OCI-LY7 (cell line): ENCODE measurements at regions not wholly inside any gene's neighbourhood (a gene's known extent, or its start where the extent isn't known, plus 50 kb on each side); places are given as distances from the start of the nearest gene placed in this dataset.

Experiments
- BruUV-seq: library from RNA; stranded (reverse); fragments of 400-500 nt; replicated peaks from 2 replicates; lab custom pipeline; 2021; lab: Mats Ljungman, UMichigan
- CTCF ChIA-PET: fragments of 300-600 bp; sonication (Branson Sonifier 250); formaldehyde crosslinking; loops from one replicate; lab custom pipeline; 2022; ENCODE audit warnings: antibody characterized with exemption; ENCODE audit not compliant: unreplicated experiment; lab: Charles Lee
- POLR2A ChIA-PET: fragments of 300-600 bp; sonication (Branson Sonifier 250); formaldehyde crosslinking; loops from one replicate; lab custom pipeline; 2022; ENCODE audit warnings: antibody characterized with exemption; lab: Charles Lee
- DNase-seq: peaks from one replicate; pipeline ENCODE4 v3.0.0-alpha.2; 2015; ENCODE audit warnings: low spot score
- H2AFZ ChIP-seq: fragments of 200-600 bp; sonication (generic), shearing (Covaris generic); 2 replicates; pipeline ENCODE4 v1.6.1; 2014; ENCODE audit warnings: mild to moderate bottlenecking, antibody characterized with exemption, low read length, moderate library complexity
- H3K27ac ChIP-seq: fragments of 200-600 bp; sonication (generic); 2 replicates; pipeline ENCODE4 v1.5.1; 2014; ENCODE audit warnings: mixed run types, low read depth, mild to moderate bottlenecking, moderate library complexity, low read length, inconsistent platforms; ENCODE audit not compliant: poor library complexity, severe bottlenecking
- H3K36me3 ChIP-seq: fragments of 200-600 bp; sonication (generic); 2 replicates; pipeline ENCODE4 v1.6.1; 2014; ENCODE audit warnings: mild to moderate bottlenecking, antibody characterized with exemption, low read length, moderate library complexity, mixed read lengths; ENCODE audit not compliant: insufficient read depth
- H3K4me1 ChIP-seq: fragments of 200-600 bp; sonication (generic); 2 replicates; pipeline ENCODE4 v1.5.1; 2014; ENCODE audit warnings: mild to moderate bottlenecking, low read length; ENCODE audit not compliant: insufficient read depth, poor library complexity, severe bottlenecking
- H3K4me2 ChIP-seq: fragments of 200-600 bp; sonication (generic); 2 replicates; pipeline ENCODE4 v1.6.1; 2014; ENCODE audit warnings: mild to moderate bottlenecking, low read length
- H3K4me3 ChIP-seq: fragments of 200-600 bp; sonication (generic); 2 replicates; pipeline ENCODE4 v1.5.1; 2014; ENCODE audit warnings: mild to moderate bottlenecking, low read depth, low read length; ENCODE audit not compliant: poor library complexity, severe bottlenecking
- H3K79me2 ChIP-seq: fragments of 200-600 bp; sonication (generic); 2 replicates; pipeline ENCODE4 v1.6.1; 2016; ENCODE audit warnings: low read depth, mild to moderate bottlenecking, low read length, moderate library complexity, mixed read lengths; ENCODE audit not compliant: insufficient read depth
- H3K9me2 ChIP-seq: fragments of 200-600 bp; sonication (generic); 2 replicates; pipeline ENCODE4 v1.6.1; 2016; ENCODE audit warnings: mild to moderate bottlenecking, low read length, mixed read lengths; ENCODE audit not compliant: insufficient read depth
- H3K9me3 ChIP-seq: fragments of 200-600 bp; sonication (generic); 2 replicates; pipeline ENCODE4 v1.6.1; 2014; ENCODE audit warnings: mild to moderate bottlenecking, mixed run types, low read length, mixed read lengths
- H4K20me1 ChIP-seq: fragments of 200-600 bp; sonication (generic); 2 replicates; pipeline ENCODE4 v1.6.1; 2014; ENCODE audit warnings: mild to moderate bottlenecking, antibody characterized with exemption, low read length, moderate library complexity, mixed read lengths; ENCODE audit not compliant: insufficient read depth
- CTCF ChIP-seq: fragments of 200-600 bp; sonication (generic); conservative IDR thresholded peaks from 2 replicates; pipeline ENCODE4 v1.5.1; 2014; ENCODE audit warnings: mild to moderate bottlenecking, antibody characterized with exemption, low read length, moderate library complexity, mixed read lengths
- EZH2phosphoT487 ChIP-seq: fragments of 200-600 bp; sonication (generic); IDR thresholded peaks from 2 replicates; pipeline ENCODE4 v1.6.1; 2018; ENCODE audit warnings: low read depth, borderline replicate concordance, mild to moderate bottlenecking, mixed run types, antibody characterized with exemption, low read length, moderate library complexity, mixed read lengths
- intact Hi-C: fragments of 100-400 bp; cut with micrococcal nuclease; formaldehyde crosslinking; loops from one replicate; pipeline ENCODE4 v1.10.0; 2022; ENCODE audit not compliant: unreplicated experiment

- Histone ChIP-seq H2AFZ (no peak overlapping the region), H3K4me2 (no peak overlapping the region), H3K9me3 (no peaks in the 10 kb centered on the region), H3K27ac (no peak overlapping the region), H4K20me1 (no peaks in the 10 kb centered on the region), H3K36me3 (no peaks in the 10 kb centered on the region), H3K4me1 (no peaks in the 10 kb centered on the region), H3K79me2 (no peaks in the 10 kb centered on the region), H3K4me3 (no peak overlapping the region), H3K9me2 (no peaks in the 10 kb centered on the region)
- DNase-seq, result no peak
- POLR2A ChIA-PET, result no interaction called here
- CTCF ChIA-PET, result no interaction called here
- BruUV-seq, result no TSS peak
- intact Hi-C loops, result no loop called here
- TF ChIP-seq CTCF, result no peak
- TF ChIP-seq EZH2phosphoT487, result no peak
Measured at GRCh38 chr5:127203818-127204217, 86.8 kb upstream of the MEGF10 start.

GRCh38 chr5:127205147-127205546 is 85.4 kb upstream of the MEGF10 start:
- Histone ChIP-seq H3K4me2 (no peak overlapping the region), H2AFZ (no peak overlapping the region), H4K20me1 (no peaks in the 10 kb centered on the region), H3K79me2 (no peaks in the 10 kb centered on the region), H3K4me3 (no peak overlapping the region), H3K27ac (no peak overlapping the region), H3K9me2 (no peaks in the 10 kb centered on the region), H3K4me1 (no peaks in the 10 kb centered on the region), H3K36me3 (no peaks in the 10 kb centered on the region), H3K9me3 (no peaks in the 10 kb centered on the region)
- intact Hi-C loops, result no loop called here
- BruUV-seq, result no TSS peak
- TF ChIP-seq EZH2phosphoT487, result no peak
- no peak for TF ChIP-seq CTCF
- no peak for DNase-seq
- ChIA-PET CTCF (no interaction called here), POLR2A (no interaction called here)

- no peak overlapping the region for H3K4me2 ChIP-seq
Measured at GRCh38 chr5:127206320-127207113, 84.1 kb upstream of the MEGF10 start.

More at GRCh38 chr5:127206320-127207113, 84.1 kb upstream of the MEGF10 start:
- no peak overlapping the region for H3K4me3 ChIP-seq
- no peaks in the 10 kb centered on the region for H3K79me2 ChIP-seq
- no peaks in the 10 kb centered on the region for H3K36me3 ChIP-seq
- POLR2A ChIA-PET, result no interaction called here
- CTCF ChIA-PET, result no interaction called here
- intact Hi-C loops, result no loop called here
- H3K4me1 ChIP-seq, result no peaks in the 10 kb centered on the region
- no peaks in the 10 kb centered on the region for H3K9me3 ChIP-seq
- H2AFZ ChIP-seq, result no peak overlapping the region
- no peak for TF ChIP-seq EZH2phosphoT487
- no peak for TF ChIP-seq CTCF
- no peak overlapping the region for H3K27ac ChIP-seq
- no TSS peak for BruUV-seq
- H3K9me2 ChIP-seq, result no peaks in the 10 kb centered on the region
- no peak for DNase-seq
- no peaks in the 10 kb centered on the region for H4K20me1 ChIP-seq
